Stimulated activated CD4-positive, alpha-beta T cell treated with anti-CD3 and anti-CD28 coated beads, TNF-alpha, amount 100 ng/mL, for 1 hour (primary cell): ENCODE measurements at regions not wholly inside any gene's neighbourhood (a gene's known extent, or its start where the extent isn't known, plus 50 kb on each side); places are given as distances from the start of the nearest gene placed in this dataset.

Experiments used
- DNase-seq, 3 donors: peaks; one replicate each; pipeline ENCODE4 v3.0.0-alpha.2; 2020; ENCODE audit warnings: low read depth in 3 of 3, low spot score in 1 of 3

GRCh38 chr14:101200650-101201516, 297.4 kb upstream of the RTL1 start:
- DNase-seq = no peak

DNA sequence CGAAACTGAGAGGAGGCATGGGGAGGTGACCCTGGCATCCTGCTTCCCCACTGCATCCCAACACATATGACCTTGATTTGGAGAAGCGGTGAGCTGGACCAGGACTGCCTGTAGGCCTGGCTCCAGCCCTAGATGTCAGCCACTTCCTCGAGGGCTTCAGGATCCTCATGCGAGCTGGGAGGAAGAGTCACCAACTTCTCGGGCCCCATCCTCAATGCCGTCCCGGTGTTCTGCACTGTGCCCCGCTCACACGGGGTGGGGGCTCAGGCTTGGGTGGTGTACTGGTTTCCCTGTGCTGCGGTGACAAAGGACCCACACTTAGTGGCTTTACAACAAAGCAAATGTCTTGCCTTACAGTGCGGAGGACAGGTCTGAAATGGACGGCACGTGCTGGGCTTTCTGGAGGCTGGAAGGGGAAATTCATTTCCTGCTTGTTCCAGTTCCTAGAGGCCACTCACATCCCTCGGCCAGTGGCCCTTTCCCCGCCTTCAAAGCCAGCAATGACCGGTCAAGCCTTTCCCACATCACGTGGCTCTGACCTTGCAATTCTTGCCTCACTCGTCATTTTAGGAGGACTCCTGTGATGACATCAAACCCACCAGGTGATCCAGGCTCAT, 298.1 kb upstream of the RTL1 start:
- DNase-seq = no peak

- no peak for DNase-seq
Observed at GRCh38 chr14:101202627-101203404, 299.3 kb upstream of the RTL1 start.

DNA sequence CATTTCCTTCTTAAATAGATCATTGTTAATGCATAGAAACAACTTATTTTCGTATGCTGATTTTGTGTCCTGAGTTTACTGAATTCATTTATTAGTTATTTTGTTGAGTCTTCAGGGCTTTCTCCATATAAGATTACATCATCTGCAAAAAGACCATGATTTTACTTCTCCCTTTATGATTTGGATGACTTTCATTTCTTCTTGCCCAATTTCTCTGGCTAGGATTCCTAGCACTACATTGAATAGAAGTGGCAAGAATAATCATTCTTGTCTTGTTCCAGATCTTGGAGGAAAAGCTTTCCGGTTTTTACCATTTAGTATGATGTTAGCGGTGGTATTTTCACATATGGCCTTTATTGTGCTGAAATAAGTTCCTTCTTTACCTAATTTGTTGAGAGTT, 303.0 kb upstream of the RTL1 start:
- DNase-seq = no peak

DNA sequence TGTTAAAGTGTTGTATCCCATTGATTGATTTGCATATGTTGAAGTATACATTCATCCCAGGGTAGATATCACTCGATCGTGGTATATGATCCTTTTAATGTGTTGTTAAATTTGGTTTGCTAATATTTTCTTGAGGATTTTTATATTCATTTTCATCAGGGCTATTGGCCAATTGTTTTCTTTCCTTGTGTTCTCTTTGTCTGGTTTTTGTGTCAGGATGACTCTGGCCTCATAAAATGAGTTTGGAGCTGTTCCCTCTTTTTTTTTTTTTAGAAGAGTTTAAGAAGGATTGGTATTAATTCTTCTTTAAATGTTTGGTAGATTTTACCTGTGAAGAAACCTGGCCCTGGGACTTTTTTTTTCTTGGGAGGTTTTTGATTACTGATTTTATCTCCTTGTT, 303.5 kb upstream of the RTL1 start:
- no peak for DNase-seq

DNA sequence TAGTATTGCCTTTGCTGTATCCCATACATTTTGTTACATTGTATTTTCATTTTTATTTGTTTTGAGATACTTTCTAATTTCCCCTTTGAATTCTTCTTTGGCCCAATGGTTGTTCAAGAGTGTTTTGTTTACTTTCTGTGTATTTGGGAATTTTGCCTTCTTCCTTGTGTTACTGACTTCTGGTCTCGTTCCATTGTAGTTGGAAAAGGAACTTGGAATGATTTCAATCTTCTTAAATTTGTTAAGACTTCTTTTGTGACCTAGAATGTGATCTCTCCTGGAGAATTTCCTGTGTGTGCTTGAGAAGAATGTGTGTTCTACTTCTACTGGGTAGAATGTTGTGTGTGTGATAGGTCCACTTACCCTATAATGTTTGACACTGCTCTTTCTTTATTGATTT, 304.4 kb upstream of the RTL1 start:
- no peak for DNase-seq

DNA sequence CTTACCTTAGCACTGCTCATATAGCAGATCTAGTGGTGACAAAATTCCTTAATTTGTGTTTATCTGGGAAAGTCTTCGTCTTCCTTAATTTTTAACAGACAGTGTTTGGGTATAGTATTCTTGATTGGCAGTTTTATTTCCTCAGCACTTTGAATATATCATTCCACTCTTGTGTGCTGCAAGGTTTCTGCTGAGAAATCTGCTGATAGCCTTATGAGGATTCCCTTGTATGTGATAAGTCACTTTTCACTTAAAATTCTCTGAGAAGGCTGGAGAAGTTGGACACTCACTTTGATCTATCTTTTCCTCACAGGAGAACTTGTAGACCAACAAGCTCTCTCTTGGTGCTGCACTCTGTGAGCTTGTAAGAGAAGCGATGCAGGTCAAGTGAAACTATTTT, 306.1 kb upstream of the RTL1 start:
- DNase-seq = no peak

DNA sequence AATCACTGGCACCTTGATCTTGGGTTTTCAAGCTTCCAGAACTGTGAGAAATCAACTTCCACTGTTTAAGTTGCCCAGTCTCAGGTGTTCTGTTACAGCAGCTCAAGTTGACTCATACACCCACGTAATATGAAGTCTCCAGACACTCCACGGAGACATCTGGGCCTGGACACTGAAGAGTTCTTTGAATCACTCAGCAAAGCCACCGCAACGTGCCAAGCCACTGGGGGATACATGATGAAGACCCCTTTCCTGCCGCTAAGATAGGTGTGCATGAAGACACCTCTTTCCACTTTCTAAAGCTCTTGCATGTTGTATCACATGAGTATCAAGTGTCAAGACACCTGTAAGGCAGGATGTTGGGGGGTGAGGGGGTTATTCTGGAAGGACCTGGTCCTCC, 311.7 kb upstream of the RTL1 start:
- DNase-seq = no peak

DNA sequence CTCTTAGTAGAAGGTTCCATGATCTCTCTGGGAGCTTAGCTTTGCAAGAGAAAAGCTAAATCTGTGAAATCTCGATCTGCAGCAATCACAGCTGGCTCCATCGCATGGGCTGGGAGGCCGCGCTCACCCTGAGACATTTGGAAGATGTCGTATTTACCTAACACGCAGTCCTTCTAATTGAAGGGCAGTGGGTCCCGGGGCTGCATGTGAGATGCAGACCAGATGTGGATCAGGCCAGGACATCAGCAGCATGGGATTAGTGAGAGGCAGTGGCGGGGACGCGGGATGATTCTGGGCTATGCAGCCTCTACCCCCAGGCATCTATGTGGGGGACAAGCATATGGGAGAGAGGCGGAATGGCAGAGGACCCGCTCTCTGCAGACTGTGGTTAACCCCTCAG, 312.4 kb upstream of the RTL1 start:
- no peak for DNase-seq

DNA sequence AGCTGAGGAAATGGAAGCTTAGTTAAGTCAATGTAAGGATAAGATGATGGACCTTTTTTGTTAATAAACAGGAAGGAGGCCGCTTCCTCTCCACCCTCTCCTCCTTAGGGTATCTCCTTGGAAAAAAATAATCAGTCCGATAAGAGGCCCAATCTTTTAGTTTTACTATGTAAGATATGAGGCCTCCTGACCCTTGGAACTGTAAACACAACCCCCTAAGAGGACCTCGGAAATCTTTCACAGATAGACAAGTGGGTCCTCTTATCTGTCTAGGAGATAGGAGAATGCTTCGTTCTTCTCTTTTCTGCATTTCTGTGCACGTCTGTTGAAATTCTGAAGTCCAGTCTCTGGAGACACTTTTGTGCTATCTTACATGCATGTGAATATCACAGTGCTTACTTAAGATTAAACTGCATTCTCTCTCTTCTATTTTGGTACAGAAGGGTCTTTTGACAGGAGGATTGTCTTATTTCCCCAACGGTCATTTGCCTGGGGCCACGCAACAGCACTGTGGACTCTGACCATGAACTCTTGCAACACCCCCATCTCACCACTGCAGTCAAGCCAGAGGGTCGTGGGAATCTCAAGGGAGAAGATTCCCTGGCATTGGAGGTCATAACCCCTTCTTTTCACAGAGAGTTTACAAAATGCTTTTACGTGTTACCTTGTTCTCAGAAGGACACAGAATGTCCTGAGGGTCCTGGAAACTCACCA, 313.0 kb upstream of the RTL1 start:
- no peak for DNase-seq

DNA sequence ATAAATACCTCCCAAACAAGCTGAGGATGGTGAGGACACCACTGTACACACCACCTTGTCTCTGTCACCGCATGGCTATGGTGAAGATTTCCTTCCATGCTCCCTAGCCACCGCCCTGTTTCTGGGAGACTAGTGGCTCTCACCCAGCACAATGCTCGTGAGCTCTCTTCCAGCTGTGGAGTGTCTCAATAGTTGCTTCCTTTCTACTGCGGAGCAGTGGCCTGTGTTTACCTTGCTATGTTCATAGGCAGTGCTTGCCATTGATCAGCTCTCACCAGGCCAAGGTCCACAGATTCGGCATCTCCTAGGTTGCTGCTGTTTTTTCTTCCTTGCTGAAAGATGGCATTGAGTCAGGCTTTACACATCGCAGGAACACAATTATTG, 313.6 kb upstream of the RTL1 start:
- DNase-seq = no peak

GRCh38 chr14:101217616-101218371, 314.3 kb upstream of the RTL1 start:
- DNase-seq = no peak

DNA sequence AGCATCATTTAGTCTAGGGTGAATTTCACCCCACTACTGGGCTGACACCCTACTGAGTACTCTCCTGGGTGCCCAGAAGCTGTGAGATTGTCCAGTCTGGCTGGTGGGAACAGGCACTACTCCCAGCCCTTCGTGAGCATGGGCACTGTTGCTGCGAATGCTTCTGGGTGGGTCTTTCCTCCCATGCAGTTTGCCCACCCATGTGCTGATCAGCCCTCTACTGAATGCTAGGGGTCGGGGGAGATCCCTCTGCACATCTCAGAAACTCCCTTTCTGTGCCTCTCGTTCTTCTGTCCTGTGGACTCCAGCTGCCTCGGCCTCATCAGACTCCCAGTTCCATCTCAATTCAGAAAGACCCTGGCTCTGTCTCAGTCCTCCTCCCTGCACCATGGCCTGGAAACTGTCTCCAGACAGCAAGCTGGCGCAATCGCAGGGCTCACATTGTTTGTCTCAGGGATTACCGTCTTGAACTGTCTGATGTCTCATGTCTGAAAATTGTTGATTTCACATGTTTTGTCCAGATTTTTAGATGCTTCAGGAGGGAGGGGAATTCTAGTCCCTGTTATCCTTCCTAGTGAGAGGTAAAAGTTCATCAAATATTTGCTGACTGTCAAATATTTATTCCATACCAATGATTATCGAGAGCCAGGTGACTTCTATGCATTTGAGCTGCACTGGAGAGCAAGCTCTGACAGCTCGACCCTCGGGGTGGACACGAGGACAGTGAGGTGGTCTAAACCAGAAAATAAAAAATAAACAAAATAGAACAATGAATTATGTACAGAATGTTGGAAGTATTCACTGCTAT, 316.6 kb upstream of the RTL1 start:
- no peak for DNase-seq

DNA sequence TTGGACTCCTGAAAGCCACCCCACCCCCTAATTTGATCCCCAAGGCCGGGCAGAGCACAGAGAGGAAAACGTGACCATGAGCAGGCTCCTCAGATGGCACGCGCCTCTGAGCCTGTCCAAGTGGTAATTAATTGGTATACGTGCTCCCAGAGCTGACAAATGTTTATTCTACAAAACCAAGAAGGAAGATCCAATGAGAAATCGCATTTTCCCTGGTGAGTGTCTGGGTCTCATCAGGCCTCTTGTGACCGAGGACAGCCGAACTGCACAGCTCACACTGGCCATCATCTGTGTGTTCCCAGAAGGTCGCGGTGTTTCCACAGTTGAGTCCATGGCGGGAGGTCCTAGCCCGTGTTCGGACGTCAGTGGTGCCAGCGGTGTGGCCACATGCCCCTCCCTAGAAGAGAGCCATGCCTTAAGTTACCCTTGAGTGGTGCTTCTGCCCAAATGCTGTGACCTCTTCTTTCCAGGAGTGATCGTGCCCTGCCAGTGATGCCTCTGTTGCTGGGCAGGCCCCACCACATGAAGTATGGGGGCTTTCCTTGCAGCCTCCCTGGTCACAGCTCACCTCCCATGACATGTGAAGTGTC, 317.5 kb upstream of the RTL1 start:
- no peak for DNase-seq

DNA sequence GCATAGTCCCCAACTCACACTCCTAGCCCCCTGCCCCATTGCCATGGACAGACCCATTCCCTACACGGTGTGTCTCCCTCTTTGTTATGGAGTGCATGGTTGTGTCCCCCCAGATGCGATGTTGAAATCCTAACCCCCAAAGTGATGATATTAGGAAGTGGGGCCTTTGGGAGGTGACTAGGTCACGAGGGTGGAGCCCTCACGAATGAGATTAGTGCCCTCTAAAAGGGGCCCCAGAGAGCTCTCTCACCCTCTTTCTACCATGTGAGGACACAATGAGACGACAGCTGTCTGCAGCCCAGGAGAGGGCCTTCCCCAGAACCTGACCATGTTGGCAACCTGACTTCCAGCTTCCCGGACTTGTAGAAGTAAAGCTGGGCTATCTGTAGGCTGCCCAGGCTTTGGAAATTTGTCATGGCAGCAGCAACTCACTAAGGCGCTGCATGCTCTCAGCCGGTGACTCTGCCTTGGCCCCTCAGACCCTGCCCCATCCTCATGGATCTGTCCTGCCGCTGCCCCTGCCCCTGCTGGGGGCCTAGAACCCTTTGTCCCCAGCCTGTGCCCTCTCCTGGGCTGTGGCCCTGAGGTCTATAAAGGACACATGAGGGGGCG, 318.1 kb upstream of the RTL1 start:
- DNase-seq = no peak

GRCh38 chr14:101222362-101223070, 319.0 kb upstream of the RTL1 start:
- no peak for DNase-seq

GRCh38 chr14:101223127-101223526, 319.6 kb upstream of the RTL1 start:
- no peak for DNase-seq

- no peak for DNase-seq
Observed at GRCh38 chr14:101223561-101224162, 320.1 kb upstream of the RTL1 start.
